GM23338 (cell line): ENCODE measurements at regions not wholly inside any gene's neighbourhood (a gene's known extent, or its start where the extent isn't known, plus 50 kb on each side); places are given as distances from the start of the nearest gene placed in this dataset.

ENCODE experiments used
- ATAC-seq: fragments of 200-7000 bp; cut with Tn5 transposase; 3 replicates; pipeline ENCODE4 v1.9.1; 2020
- DNase-seq: peaks from one replicate; pipeline ENCODE4 v3.0.0-alpha.2; 2015; ENCODE audit warnings: low spot score
- H2AFZ ChIP-seq: fragments of 200-600 bp; sonication (generic); 2 replicates; pipeline ENCODE4 v1.8.0; 2016; ENCODE audit warnings: antibody characterized with exemption, mild to moderate bottlenecking, moderate library complexity
- H3F3A ChIP-seq: fragments of 200-600 bp; sonication (generic); replicated peaks from 2 replicates; pipeline ENCODE4 v1.8.0; 2017; ENCODE audit warnings: antibody characterized with exemption, mixed run types, low read depth
- H3K27ac ChIP-seq: fragments of 200-600 bp; sonication (generic); 2 replicates; pipeline ENCODE4 v1.6.1; 2016; ENCODE audit warnings: low read depth
- H3K27me3 ChIP-seq: fragments of 200-600 bp; sonication (generic); 2 replicates; pipeline ENCODE4 v1.8.0; 2016; ENCODE audit warnings: mild to moderate bottlenecking, mixed run types, moderate library complexity; ENCODE audit not compliant: insufficient read depth
- H3K36me3 ChIP-seq: fragments of 200-600 bp; sonication (generic); 2 replicates; pipeline ENCODE4 v1.8.0; 2016; ENCODE audit warnings: mild to moderate bottlenecking; ENCODE audit not compliant: insufficient read depth
- H3K4me1 ChIP-seq: fragments of 200-600 bp; sonication (generic); 2 replicates; pipeline ENCODE4 v1.8.0; 2016; ENCODE audit warnings: mild to moderate bottlenecking, moderate library complexity; ENCODE audit not compliant: insufficient read depth
- H3K4me2 ChIP-seq: fragments of 200-600 bp; sonication (generic); 2 replicates; pipeline ENCODE4 v1.7.1; 2017; ENCODE audit warnings: mixed run types
- H3K4me3 ChIP-seq: fragments of 200-600 bp; sonication (generic); 2 replicates; pipeline ENCODE4 v1.6.1; 2016; ENCODE audit warnings: mixed run types
- H3K79me2 ChIP-seq: fragments of 200-600 bp; sonication (generic); replicated peaks from 2 replicates; pipeline ENCODE4 v1.8.0; 2017; ENCODE audit warnings: mild to moderate bottlenecking; ENCODE audit not compliant: insufficient read depth
- H3K9me2 ChIP-seq: fragments of 200-600 bp; sonication (generic); 2 replicates; pipeline ENCODE4 v1.8.0; 2017; ENCODE audit not compliant: insufficient read depth
- H4K20me1 ChIP-seq: fragments of 200-600 bp; sonication (generic); replicated peaks from 2 replicates; pipeline ENCODE4 v1.8.0; 2017; ENCODE audit warnings: mild to moderate bottlenecking; ENCODE audit not compliant: insufficient read depth
- H3K27ac Mint-ChIP-seq: 2 replicates; pipeline ENCODE4 v1.8.0; 2020; ENCODE audit warnings: inconsistent platforms, mild to moderate bottlenecking, moderate library complexity, mixed read lengths
- H3K27me3 Mint-ChIP-seq: 3 replicates; pipeline ENCODE4 v1.8.0; 2022; ENCODE audit warnings: low read depth, mild to moderate bottlenecking, moderate library complexity, mixed read lengths, inconsistent platforms; ENCODE audit not compliant: insufficient read depth, poor library complexity
- H3K36me3 Mint-ChIP-seq: 3 replicates; pipeline ENCODE4 v1.8.0; 2021; ENCODE audit warnings: low read depth, mild to moderate bottlenecking, inconsistent platforms, moderate library complexity, mixed read lengths
- H3K4me1 Mint-ChIP-seq: 3 replicates; pipeline ENCODE4 v1.8.0; 2020; ENCODE audit warnings: mild to moderate bottlenecking, inconsistent platforms, mixed read lengths
- H3K4me3 Mint-ChIP-seq: 3 replicates; pipeline ENCODE4 v1.8.0; 2021; ENCODE audit warnings: moderate library complexity, mild to moderate bottlenecking, inconsistent platforms, mixed read lengths
- H3K9me3 Mint-ChIP-seq: 3 replicates; pipeline ENCODE4 v1.8.0; 2020; ENCODE audit warnings: moderate library complexity, mild to moderate bottlenecking, inconsistent platforms, mixed read lengths
- NANOG ChIP-seq: IDR thresholded peaks from 2 replicates; pipeline ENCODE4 v1.6.1; 2016; ENCODE audit warnings: antibody characterized with exemption, borderline replicate concordance
- STAT1 ChIP-seq: IDR thresholded peaks from one replicate; pipeline ENCODE4 v1.6.1; 2016; ENCODE audit warnings: antibody characterized with exemption; ENCODE audit not compliant: unreplicated experiment
- TF ChIP-seq, protein P1 (sequence below): fragments of 250-450 bp; sonication (Bioruptor Pico); IDR thresholded peaks from 2 replicates; pipeline ENCODE4 v1.5.0; 2020; ENCODE audit warnings: mild to moderate bottlenecking, moderate library complexity
- TF ChIP-seq, protein P2 (sequence below), 2 experiments: fragments of 200-600 bp in 1 of 2; sonication (generic) in 1 of 2; conservative IDR thresholded peaks; 2 replicates each; pipeline versions ENCODE4 v1.5.1 to v1.6.1; 2016 to 2017; ENCODE audit warnings: antibody characterized with exemption in 2 of 2, low read depth in 2 of 2, mild to moderate bottlenecking in 2 of 2, moderate library complexity in 1 of 2

DNA sequence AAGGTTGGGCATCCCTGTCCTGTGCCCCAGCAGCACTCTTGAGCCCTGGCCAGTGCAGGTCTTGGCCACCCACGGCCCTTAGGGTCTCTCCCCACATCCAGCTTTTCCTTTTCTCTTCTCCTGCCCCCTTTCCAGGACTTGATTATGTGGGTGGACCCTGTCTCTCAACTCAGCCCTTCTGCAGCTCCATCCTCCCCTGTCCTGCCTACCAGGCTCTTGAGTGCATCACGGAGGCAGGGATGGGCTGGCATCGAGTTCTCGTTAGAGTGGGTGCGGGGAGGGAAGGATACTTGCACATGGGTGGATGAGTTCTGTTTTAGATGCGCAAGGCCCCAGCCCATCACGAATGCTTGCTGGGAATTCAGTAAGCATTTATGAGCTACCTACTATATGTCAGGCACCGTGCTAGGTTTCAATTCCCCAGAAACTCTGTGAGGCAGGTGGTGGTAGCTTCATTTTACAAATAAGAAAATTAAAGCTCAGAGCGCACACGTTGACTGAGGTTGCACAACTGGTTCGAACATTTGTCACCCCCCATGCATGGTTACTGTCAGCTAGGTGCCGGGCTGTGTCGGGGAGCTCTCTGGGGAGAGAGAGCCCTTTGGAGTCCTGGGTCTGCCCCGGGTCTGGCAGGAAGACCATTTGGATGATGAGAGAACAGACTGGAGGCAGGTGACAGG lies 144.6 kb upstream of the PITX1 start (continued):
- TF ChIP-seq, protein P1, sequence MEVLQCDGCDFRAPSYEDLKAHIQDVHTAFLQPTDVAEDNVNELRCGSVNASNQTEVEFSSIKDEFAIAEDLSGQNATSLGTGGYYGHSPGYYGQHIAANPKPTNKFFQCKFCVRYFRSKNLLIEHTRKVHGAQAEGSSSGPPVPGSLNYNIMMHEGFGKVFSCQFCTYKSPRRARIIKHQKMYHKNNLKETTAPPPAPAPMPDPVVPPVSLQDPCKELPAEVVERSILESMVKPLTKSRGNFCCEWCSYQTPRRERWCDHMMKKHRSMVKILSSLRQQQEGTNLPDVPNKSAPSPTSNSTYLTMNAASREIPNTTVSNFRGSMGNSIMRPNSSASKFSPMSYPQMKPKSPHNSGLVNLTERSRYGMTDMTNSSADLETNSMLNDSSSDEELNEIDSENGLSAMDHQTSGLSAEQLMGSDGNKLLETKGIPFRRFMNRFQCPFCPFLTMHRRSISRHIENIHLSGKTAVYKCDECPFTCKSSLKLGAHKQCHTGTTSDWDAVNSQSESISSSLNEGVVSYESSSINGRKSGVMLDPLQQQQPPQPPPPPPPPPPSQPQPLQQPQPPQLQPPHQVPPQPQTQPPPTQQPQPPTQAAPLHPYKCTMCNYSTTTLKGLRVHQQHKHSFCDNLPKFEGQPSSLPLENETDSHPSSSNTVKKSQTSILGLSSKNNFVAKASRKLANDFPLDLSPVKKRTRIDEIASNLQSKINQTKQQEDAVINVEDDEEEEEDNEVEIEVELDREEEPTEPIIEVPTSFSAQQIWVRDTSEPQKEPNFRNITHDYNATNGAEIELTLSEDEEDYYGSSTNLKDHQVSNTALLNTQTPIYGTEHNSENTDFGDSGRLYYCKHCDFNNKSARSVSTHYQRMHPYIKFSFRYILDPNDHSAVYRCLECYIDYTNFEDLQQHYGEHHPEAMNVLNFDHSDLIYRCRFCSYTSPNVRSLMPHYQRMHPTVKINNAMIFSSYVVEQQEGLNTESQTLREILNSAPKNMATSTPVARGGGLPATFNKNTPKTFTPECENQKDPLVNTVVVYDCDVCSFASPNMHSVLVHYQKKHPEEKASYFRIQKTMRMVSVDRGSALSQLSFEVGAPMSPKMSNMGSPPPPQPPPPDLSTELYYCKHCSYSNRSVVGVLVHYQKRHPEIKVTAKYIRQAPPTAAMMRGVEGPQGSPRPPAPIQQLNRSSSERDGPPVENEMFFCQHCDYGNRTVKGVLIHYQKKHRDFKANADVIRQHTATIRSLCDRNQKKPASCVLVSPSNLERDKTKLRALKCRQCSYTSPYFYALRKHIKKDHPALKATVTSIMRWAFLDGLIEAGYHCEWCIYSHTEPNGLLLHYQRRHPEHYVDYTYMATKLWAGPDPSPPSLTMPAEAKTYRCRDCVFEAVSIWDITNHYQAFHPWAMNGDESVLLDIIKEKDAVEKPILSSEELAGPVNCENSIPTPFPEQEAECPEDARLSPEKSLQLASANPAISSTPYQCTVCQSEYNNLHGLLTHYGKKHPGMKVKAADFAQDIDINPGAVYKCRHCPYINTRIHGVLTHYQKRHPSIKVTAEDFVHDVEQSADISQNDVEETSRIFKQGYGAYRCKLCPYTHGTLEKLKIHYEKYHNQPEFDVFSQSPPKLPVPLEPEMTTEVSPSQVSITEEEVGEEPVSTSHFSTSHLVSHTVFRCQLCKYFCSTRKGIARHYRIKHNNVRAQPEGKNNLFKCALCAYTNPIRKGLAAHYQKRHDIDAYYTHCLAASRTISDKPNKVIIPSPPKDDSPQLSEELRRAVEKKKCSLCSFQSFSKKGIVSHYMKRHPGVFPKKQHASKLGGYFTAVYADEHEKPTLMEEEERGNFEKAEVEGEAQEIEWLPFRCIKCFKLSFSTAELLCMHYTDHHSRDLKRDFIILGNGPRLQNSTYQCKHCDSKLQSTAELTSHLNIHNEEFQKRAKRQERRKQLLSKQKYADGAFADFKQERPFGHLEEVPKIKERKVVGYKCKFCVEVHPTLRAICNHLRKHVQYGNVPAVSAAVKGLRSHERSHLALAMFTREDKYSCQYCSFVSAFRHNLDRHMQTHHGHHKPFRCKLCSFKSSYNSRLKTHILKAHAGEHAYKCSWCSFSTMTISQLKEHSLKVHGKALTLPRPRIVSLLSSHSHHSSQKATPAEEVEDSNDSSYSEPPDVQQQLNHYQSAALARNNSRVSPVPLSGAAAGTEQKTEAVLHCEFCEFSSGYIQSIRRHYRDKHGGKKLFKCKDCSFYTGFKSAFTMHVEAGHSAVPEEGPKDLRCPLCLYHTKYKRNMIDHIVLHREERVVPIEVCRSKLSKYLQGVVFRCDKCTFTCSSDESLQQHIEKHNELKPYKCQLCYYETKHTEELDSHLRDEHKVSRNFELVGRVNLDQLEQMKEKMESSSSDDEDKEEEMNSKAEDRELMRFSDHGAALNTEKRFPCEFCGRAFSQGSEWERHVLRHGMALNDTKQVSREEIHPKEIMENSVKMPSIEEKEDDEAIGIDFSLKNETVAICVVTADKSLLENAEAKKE = no peak
- TF ChIP-seq, protein P2, sequence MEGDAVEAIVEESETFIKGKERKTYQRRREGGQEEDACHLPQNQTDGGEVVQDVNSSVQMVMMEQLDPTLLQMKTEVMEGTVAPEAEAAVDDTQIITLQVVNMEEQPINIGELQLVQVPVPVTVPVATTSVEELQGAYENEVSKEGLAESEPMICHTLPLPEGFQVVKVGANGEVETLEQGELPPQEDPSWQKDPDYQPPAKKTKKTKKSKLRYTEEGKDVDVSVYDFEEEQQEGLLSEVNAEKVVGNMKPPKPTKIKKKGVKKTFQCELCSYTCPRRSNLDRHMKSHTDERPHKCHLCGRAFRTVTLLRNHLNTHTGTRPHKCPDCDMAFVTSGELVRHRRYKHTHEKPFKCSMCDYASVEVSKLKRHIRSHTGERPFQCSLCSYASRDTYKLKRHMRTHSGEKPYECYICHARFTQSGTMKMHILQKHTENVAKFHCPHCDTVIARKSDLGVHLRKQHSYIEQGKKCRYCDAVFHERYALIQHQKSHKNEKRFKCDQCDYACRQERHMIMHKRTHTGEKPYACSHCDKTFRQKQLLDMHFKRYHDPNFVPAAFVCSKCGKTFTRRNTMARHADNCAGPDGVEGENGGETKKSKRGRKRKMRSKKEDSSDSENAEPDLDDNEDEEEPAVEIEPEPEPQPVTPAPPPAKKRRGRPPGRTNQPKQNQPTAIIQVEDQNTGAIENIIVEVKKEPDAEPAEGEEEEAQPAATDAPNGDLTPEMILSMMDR (conservative IDR thresholded peaks at IDR 0.05; ENCODE audit: low read depth in 2 of 2) = no peak

DNA sequence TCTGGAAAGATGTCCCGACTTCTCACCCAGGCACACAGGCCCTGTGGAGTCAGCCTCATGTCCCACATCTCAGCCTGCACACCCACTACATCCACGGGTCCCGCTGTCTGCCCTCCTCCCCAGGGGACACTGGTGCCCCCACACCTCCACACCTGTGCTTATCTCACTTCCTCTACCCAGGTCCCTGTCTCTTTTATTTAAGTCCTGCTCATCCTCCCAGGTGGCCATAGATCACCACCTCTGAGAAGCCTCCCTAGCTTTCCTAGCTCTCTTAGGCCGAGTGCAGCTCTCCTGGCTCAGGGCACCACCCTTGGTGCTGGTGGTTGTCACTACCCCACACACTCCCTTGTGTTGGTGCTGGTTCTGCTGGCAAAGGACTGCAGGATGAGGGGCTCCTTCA lies 143.6 kb upstream of the PITX1 start:
- DNase-seq (no peak), ATAC-seq (no peak)
- Mint-ChIP-seq H3K27ac (no peak overlapping the region), H3K27me3 (peaks cover 7% of the 10 kb centered on the region), H3K36me3 (no peaks in the 10 kb centered on the region), H3K4me3 (no peak overlapping the region), H3K9me3 (no peaks in the 10 kb centered on the region; the same call in 2 of the 3 replicates), H3K4me1 (peaks cover 6% of the 10 kb centered on the region)
- Histone ChIP-seq H3K9me2 (no peaks in the 10 kb centered on the region), H3K4me2 (no peak overlapping the region), H3K27ac (no peak overlapping the region), H3K4me3 (no peak overlapping the region), H3K27me3 (no peaks in the 10 kb centered on the region), H4K20me1 (no peaks in the 10 kb centered on the region), H3K4me1 (no peaks in the 10 kb centered on the region), H2AFZ (no peak overlapping the region), H3K36me3 (no peaks in the 10 kb centered on the region), H3K79me2 (no peaks in the 10 kb centered on the region), H3F3A (no peaks in the 10 kb centered on the region)
- TF ChIP-seq STAT1 = no peak
- no peak for TF ChIP-seq NANOG
